COLO668 (cell line): ENCODE measurements at regions not wholly inside any gene's neighbourhood (a gene's known extent, or its start where the extent isn't known, plus 50 kb on each side); places are given as distances from the start of the nearest gene placed in this dataset.
"Not testable (repeated sequence)": the region's sequence is repeated elsewhere in the genome, so short reads cannot be mapped to it uniquely, and the experiment has no call there.

Experiments
- DNase-seq: peaks from one replicate; lab custom pipeline; 2025; ENCODE audit not compliant: unreplicated experiment; lab: John Stamatoyannopoulos, UW

- DNase-seq = no peak
These were observed 147.1 kb upstream of the MARCKS start for GRCh38 chr6:113709936-113710509.

- no peak for DNase-seq
These were observed 143.5 kb upstream of the MARCKS start for GRCh38 chr6:113713665-113714064.

GRCh38 chr6:113718588-113718987 is 138.6 kb upstream of the MARCKS start:
- no peak for DNase-seq

DNA sequence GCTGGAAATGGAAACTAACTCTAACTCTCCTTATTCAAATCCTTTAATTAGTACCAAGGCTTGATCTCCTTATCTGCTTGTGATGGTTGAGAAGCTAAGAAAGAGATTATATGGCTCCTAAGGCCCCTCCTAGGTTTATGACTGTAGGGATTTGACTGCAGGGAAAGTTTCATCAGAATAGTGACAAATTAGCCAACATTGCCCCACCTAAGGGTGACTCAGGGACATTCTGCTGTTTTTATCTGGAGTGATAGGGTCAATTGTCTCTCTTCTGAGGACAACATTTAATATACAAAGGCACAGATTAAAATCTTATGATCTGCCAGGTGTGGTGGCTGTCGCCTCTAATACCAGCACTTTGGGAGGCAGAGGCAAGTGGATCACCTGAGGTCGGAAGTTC is 138.1 kb upstream of the MARCKS start:
- DNase-seq = no peak

DNA sequence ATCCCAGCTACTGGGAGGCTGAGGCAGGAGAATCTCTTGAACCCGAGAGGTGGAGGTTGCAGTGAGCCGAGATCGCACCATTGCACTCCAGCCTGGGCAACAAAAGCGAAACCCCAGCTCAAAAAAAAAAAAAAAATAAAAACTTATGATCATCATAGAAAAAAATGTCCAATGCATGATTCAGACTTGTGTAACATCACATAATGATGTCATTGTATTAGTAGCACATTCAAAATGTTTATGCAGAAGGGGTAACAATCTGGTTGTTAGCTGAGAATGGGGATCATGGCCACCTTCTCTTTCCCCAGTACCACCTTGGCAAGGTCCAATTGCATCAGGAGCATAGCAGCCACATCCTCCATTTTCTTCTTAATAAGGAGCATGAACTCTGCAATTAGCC is 137.6 kb upstream of the MARCKS start:
- DNase-seq = no peak

DNA sequence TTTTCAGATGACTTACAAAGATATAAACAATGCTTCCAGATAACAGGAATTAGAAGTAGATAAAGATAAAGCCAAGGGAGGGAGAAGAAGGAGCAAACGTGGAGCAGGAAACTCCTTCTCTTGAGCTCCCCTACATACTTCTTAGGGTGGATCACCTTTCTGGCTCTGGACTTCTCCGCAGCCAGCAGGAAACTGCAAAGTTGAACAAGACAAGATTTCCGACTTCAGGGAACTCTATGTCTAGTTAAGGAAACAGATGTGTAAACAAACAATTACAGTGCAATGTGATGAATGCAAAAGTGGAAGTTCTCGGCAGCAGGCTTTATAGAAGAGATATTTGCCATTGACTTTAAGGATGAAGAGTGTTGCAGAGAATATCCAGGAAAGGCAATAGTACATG is 134.0 kb upstream of the MARCKS start:
- DNase-seq = no peak

- DNase-seq = not testable (repeated sequence)
These were observed 132.2 kb upstream of the MARCKS start for GRCh38 chr6:113724927-113725326.

DNA sequence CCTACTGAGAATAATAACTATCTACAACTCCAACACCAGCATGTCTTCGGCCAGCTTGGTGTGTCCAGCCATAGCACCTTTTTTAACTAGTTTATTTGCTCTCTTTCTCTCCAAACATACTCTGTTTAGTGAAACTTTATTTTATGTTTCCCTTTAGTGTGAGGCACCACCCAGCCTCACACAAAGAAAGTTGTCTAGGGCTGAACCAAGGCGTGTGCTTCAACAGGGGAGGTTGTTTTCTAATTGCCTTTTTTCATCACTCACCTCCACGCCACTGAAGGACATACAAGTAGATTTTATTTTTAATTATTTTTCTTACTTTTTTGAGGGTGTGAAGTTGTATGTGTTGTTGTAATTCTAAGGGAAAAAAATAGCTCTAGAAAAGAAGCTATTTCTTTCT is 125.6 kb upstream of the MARCKS start:
- DNase-seq = no peak

GRCh38 chr6:113732384-113732966 is 124.7 kb upstream of the MARCKS start:
- peak; percentile 26 for DNase-seq

- no peak for DNase-seq
These were observed 123.8 kb upstream of the MARCKS start for GRCh38 chr6:113733381-113733780.

GRCh38 chr6:113734982-113735381 is 122.2 kb upstream of the MARCKS start:
- no peak for DNase-seq

GRCh38 chr6:113735491-113735890 is 121.7 kb upstream of the MARCKS start:
- DNase-seq = no peak

GRCh38 chr6:113736978-113737377 is 120.2 kb upstream of the MARCKS start:
- no peak for DNase-seq

GRCh38 chr6:113739041-113739655 is 118.0 kb upstream of the MARCKS start:
- no peak for DNase-seq

- DNase-seq = no peak
These were observed 115.5 kb upstream of the MARCKS start for GRCh38 chr6:113741651-113742050.

DNA sequence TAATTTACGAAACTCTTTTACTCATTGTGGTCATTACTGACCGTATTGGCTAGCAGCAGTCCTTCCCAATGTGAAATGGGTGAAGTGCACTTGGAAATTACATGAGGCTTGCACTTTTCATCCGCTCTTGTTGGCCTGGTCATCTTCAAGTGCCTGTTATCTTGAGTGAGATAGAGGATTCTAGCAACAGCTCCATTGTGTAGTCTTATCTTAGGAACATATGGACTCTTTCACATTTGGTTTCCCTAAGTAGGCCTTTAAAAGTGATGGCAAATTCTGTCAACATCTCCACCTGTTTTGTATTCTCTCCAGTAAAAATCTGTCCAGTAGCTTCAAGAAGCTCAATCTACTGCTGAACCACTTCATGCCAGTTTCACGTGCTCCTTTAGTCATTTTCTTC is 114.8 kb upstream of the MARCKS start:
- no peak for DNase-seq

DNA sequence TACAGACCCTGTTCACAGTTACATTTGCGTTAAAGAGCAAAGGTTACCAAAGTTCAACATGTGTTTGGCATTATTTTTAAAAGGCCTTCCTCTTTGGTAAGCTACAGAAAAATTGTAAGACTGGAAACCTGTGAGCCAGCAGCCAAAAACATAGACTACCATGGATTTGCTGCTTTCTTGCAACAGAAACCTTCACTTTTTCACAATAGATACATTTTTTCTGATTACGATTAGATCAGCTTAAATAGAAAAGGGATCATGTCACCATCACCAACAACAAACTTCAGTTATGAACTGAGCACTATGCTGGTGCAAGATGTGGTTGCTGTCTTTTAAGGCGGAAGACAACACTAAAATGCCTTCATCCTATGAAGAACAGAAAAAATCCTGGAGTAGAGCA is 112.3 kb upstream of the MARCKS start:
- DNase-seq = no peak

DNA sequence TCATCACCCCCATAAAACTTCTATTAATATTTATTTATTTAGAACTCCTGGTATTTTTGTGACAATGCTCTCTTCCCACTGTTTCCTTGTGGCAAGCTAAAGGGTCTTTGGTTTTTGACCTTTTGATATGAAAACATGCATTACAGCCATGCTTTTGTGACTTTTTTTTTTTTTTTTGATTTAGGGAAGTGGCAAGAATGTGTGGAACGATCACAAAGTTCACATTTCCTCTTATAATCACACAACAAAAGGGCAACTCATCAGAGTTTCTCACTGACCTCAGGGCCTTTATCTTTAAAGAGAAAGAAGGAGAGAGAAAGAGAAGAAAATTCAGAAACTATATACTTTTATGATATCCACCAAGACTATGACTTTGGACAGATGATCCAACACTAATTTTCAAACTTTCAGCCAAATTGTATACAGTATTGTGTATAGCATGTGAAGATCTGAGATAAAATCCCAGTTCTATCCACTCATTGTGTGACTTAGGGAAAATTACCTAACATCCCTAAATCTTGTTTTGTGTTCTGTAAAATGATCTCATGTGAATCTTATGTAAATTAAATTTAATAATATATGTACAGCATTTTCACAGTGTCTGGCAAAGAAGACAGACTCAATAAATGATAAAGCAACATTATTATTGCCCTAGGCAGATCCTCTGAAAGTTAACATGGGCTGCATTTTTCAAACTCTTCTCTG is 106.8 kb upstream of the MARCKS start:
- no peak for DNase-seq

GRCh38 chr6:113754291-113754690 is 102.9 kb upstream of the MARCKS start:
- no peak for DNase-seq

- DNase-seq = no peak
These were observed 101.5 kb upstream of the MARCKS start for GRCh38 chr6:113755449-113756289.

GRCh38 chr6:113756290-113756665 is 100.9 kb upstream of the MARCKS start:
- no peak for DNase-seq
